H1 (cell line): ENCODE measurements at regions not wholly inside any gene's neighbourhood (a gene's known extent, or its start where the extent isn't known, plus 50 kb on each side); places are given as distances from the start of the nearest gene placed in this dataset.

Experiments used
- JUN ChIP-seq: IDR thresholded peaks from 2 replicates; pipeline ENCODE4 v1.6.1; 2011; ENCODE audit warnings: low read depth, mild to moderate bottlenecking, improper control_type of control experiment, low read length
- KDM1A ChIP-seq: fragments of 200-600, 300-600 bp; sonication (generic); IDR thresholded peaks from 2 replicates; pipeline ENCODE4 v1.7.1; 2016; ENCODE audit warnings: mild to moderate bottlenecking, low read length, borderline replicate concordance
- MAX ChIP-seq: IDR thresholded peaks from 2 replicates; pipeline ENCODE4 v1.6.1; 2012; ENCODE audit warnings: inconsistent platforms
- RFX5 ChIP-seq: IDR thresholded peaks from 2 replicates; pipeline ENCODE4 v1.6.1; 2011; ENCODE audit warnings: low read depth, low read length, improper control_type of control experiment, borderline replicate concordance
- SIN3A ChIP-seq, 2 experiments: IDR thresholded peaks in 1 of 2; conservative IDR thresholded peaks in 1 of 2; 2 replicates each; pipeline ENCODE4 v1.6.1; 2011 to 2012; ENCODE audit warnings: low read length in 2 of 2, improper control_type of control experiment in 1 of 2, low read depth in 1 of 2, mild to moderate bottlenecking in 1 of 2
- TAF1 ChIP-seq: IDR thresholded peaks from 2 replicates; pipeline ENCODE4 v1.6.1; 2011; ENCODE audit warnings: mild to moderate bottlenecking, low read depth, low read length
- ZNF274 ChIP-seq: IDR thresholded peaks from 2 replicates; pipeline ENCODE4 v1.7.0; 2012; ENCODE audit warnings: low read length, borderline replicate concordance; ENCODE audit errors: extremely low read depth

DNA sequence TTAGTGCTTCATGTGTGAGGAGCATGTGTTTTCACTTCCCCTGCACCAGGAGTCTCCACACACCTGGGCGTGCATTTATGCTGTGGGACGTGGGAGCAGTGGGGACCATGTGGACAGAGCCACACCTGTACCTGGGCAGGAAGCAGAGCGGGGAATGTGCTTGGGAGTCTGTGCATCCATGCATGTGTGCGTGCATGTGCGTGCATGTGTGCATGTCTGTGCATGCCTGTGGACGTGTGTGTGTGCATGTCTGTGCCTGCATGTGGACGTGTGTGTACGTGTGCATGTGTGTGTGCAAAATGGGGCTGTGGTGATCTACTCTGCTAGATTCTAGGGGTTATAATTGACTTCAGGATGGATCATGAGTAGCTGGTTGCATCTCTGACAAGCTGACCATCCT lies 224.0 kb upstream of the GMDS start (continued):
- TF ChIP-seq RFX5 (no peak), KDM1A (no peak), JUN (no peak), MAX (no peak), ZNF274 (no peak), SIN3A (conservative IDR thresholded peaks at IDR 0.05 in 1 of 2, IDR thresholded peaks at IDR 0.05 in 1 of 2; ENCODE audit: low read depth in 1 of 2, low read length in 2 of 2) (no peak), TAF1 (no peak)
